GM12878 (cell line): ENCODE measurements at regions not wholly inside any gene's neighbourhood (a gene's known extent, or its start where the extent isn't known, plus 50 kb on each side); places are given as distances from the start of the nearest gene placed in this dataset.

Source experiments
- ATF3 ChIP-seq: IDR thresholded peaks from 2 replicates; pipeline ENCODE4 v1.6.1; 2011; ENCODE audit warnings: low read depth, mild to moderate bottlenecking, low read length, moderate library complexity, borderline replicate concordance; ENCODE audit errors: extremely low read depth
- BCL3 ChIP-seq: IDR thresholded peaks from 2 replicates; pipeline ENCODE4 v1.6.1; 2011; ENCODE audit warnings: borderline replicate concordance, low read depth, mild to moderate bottlenecking, moderate library complexity, low read length; ENCODE audit not compliant: insufficient read depth, poor library complexity, severe bottlenecking
- CTCF ChIP-seq, 3 experiments: IDR thresholded peaks in 2 of 3; conservative IDR thresholded peaks in 1 of 3; 2 replicates each; pipeline ENCODE4 v1.5.1; 2011; ENCODE audit warnings: low read depth in 3 of 3, low read length in 3 of 3, mild to moderate bottlenecking in 3 of 3, control low read depth in 2 of 3, moderate library complexity in 2 of 3, inconsistent platforms in 1 of 3, mixed read lengths in 1 of 3; ENCODE audit not compliant: control insufficient read depth in 2 of 3, insufficient read depth in 1 of 3; ENCODE audit errors: extremely low read depth in 1 of 3
- ELK1 ChIP-seq: IDR thresholded peaks from 2 replicates; pipeline ENCODE4 v1.6.1; 2012; ENCODE audit warnings: low read depth, low read length, improper control_type of control experiment
- EP300 ChIP-seq, 2 experiments: fragments of 150-350 bp in 1 of 2; IDR thresholded peaks; 2 replicates each; pipeline ENCODE4 v1.6.1; 2011 to 2012; ENCODE audit warnings: low read depth in 2 of 2, low read length in 2 of 2, borderline replicate concordance in 1 of 2, improper control_type of control experiment in 1 of 2, inconsistent platforms in 1 of 2; ENCODE audit not compliant: control insufficient read depth in 1 of 2
- HDGF ChIP-seq: fragments of 450-650 bp; IDR thresholded peaks from 2 replicates; pipeline ENCODE4 v1.6.1; 2016; ENCODE audit warnings: antibody characterized with exemption
- HSF1 ChIP-seq: fragments of 150-350 bp; IDR thresholded peaks from 2 replicates; pipeline ENCODE4 v1.6.1; 2014; ENCODE audit warnings: mild to moderate bottlenecking, low read depth, low read length
- IKZF1 ChIP-seq: fragments of 450-650 bp; conservative IDR thresholded peaks from 2 replicates; pipeline ENCODE4 v1.6.1; 2017; ENCODE audit warnings: antibody characterized with exemption, mild to moderate bottlenecking
- KDM1A ChIP-seq: fragments of 200-600 bp; sonication (generic); IDR thresholded peaks from 2 replicates; pipeline ENCODE4 v1.6.1; 2016; ENCODE audit warnings: borderline replicate concordance
- MYB ChIP-seq: fragments of 150-350 bp; IDR thresholded peaks from 2 replicates; pipeline ENCODE4 v1.6.1; 2014; ENCODE audit warnings: mild to moderate bottlenecking, low read depth, low read length, borderline replicate concordance
- MYC ChIP-seq: IDR thresholded peaks from 2 replicates; pipeline ENCODE4 v1.6.1; 2011; ENCODE audit warnings: mild to moderate bottlenecking, low read length, moderate library complexity, inconsistent platforms; ENCODE audit not compliant: insufficient read depth, insufficient replicate concordance, insufficient read length, severe bottlenecking
- POLR2AphosphoS2 ChIP-seq: IDR thresholded peaks from 2 replicates; pipeline ENCODE4 v1.6.1; 2011; ENCODE audit warnings: low read depth, mild to moderate bottlenecking, low read length, improper control_type of control experiment, moderate library complexity
- RB1 ChIP-seq: fragments of 450-650 bp; formaldehyde crosslinking; IDR thresholded peaks from 2 replicates; pipeline ENCODE4 v1.6.1; 2017; ENCODE audit warnings: mild to moderate bottlenecking, borderline replicate concordance
- RELB ChIP-seq: fragments of 450-650 bp; IDR thresholded peaks from 2 replicates; pipeline ENCODE4 v1.6.1; 2017; ENCODE audit warnings: low read depth, mild to moderate bottlenecking, moderate library complexity
- RFX5 ChIP-seq: IDR thresholded peaks from 2 replicates; pipeline ENCODE4 v1.6.1; 2011; ENCODE audit warnings: low read depth, low read length, improper control_type of control experiment
- SMARCA5 ChIP-seq: fragments of 450-650 bp; IDR thresholded peaks from 2 replicates; pipeline ENCODE4 v1.6.1; 2017; ENCODE audit warnings: mild to moderate bottlenecking
- STAT3 ChIP-seq: IDR thresholded peaks from 2 replicates; pipeline ENCODE4 v1.6.1; 2011; ENCODE audit warnings: low read depth, low read length, improper control_type of control experiment

GRCh38 chr7:131040467-131040932 lies 287.2 kb upstream of the MKLN1 start (continued):
- TF ChIP-seq RELB (peak; percentile 39; the same call in 1 of the 2 replicates), MYB (no peak), SMARCA5 (no peak), HSF1 (no peak), HDGF (no peak), RB1 (no peak), ATF3 (no peak), STAT3 (no peak), BCL3 (no peak), RFX5 (no peak), IKZF1 (peak; percentile 63), POLR2AphosphoS2 (no peak), ELK1 (no peak), MYC (no peak), CTCF (IDR thresholded peaks at IDR 0.05 in 2 of 3, conservative IDR thresholded peaks at IDR 0.05 in 1 of 3; ENCODE audit: control insufficient read depth in 2 of 3, extremely low read depth in 1 of 3, insufficient read depth in 1 of 3, low read depth in 3 of 3, low read length in 3 of 3) (peak; percentile 84 to 96 (median 88)), KDM1A (no peak), EP300 (IDR thresholded peaks at IDR 0.05; ENCODE audit: borderline replicate concordance in 1 of 2, control insufficient read depth in 1 of 2, low read depth in 2 of 2, low read length in 2 of 2) (no peak)
